ENCODE measurements at regions not wholly inside any gene's neighbourhood (a gene's known extent, or its start where the extent isn't known, plus 50 kb on each side); places are given as distances from the start of the nearest gene placed in this dataset.

DNA sequence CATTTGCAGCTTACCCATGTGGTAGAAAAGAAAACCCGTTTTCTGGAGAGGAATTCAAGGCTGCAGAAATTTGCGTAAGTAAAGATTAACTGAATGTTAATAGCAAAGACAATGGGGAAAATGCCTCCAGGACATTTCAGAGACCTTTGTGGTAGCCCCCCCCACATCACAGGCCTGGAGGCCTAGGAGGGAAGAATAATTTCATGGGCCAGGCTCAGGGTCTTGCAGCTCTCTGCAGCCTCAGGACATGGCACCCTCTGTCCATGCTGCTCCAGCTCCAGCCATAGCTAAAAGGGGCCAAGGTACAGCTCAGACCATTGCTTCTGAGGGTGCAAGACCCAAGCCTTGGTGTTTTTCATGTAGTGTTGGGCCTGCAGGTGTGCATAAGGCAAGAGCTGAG, 92.7 kb upstream of the ZNF678 start:
- Histone ChIP-seq H3K27ac (ENCODE audit: low read length) (no peak overlapping the region), H3K4me3 (ENCODE audit: low read length) (no peak overlapping the region), H3K27me3 (ENCODE audit: insufficient read depth, low read length) (peaks cover 3% of the 10 kb centered on the region; the same call in 1 of the 2 replicates), H3K36me3 (ENCODE audit: insufficient read depth, low read depth, low read length) (no peaks in the 10 kb centered on the region), H3K4me1 (ENCODE audit: insufficient read depth, low read length) (no peaks in the 10 kb centered on the region; the same call in 1 of the 2 replicates), H3K9ac (ENCODE audit: low read depth, low read length) (no peak overlapping the region), H3K9me3 (ENCODE audit: insufficient read depth, low read depth, low read length) (peaks cover 10% of the 10 kb centered on the region)

DNA sequence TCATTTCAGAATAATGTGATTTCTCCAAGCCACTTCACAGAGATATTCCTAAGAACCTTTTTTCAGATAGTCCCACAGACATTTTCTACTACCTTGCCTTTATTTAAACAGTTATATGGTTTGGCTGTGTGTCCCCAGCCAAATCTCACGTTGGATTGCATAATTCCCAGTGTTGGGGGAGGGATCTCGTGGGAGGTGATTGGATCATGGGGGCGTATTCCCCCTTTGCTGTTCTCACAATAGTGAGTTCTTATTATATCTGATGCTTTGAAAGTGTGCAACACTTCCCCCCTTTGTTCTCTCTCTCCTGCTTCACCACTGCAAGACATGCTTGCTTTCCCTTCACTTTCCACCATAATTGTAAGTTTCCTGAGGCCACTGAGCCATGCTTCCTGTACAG, 93.6 kb upstream of the ZNF678 start:
- no peak overlapping the region for H3K27ac ChIP-seq (ENCODE audit: low read length)
- peaks cover 3% of the 10 kb centered on the region; the same call in 1 of the 2 replicates for H3K27me3 ChIP-seq (ENCODE audit: insufficient read depth, low read length)
- H3K9ac ChIP-seq (ENCODE audit: low read depth, low read length), result no peak overlapping the region
- H3K9me3 ChIP-seq (ENCODE audit: insufficient read depth, low read depth, low read length), result peaks cover 10% of the 10 kb centered on the region
- no peaks in the 10 kb centered on the region; the same call in 1 of the 2 replicates for H3K4me1 ChIP-seq (ENCODE audit: insufficient read depth, low read length)
- H3K36me3 ChIP-seq (ENCODE audit: insufficient read depth, low read depth, low read length), result no peaks in the 10 kb centered on the region
- no peak overlapping the region for H3K4me3 ChIP-seq (ENCODE audit: low read length)

DNA sequence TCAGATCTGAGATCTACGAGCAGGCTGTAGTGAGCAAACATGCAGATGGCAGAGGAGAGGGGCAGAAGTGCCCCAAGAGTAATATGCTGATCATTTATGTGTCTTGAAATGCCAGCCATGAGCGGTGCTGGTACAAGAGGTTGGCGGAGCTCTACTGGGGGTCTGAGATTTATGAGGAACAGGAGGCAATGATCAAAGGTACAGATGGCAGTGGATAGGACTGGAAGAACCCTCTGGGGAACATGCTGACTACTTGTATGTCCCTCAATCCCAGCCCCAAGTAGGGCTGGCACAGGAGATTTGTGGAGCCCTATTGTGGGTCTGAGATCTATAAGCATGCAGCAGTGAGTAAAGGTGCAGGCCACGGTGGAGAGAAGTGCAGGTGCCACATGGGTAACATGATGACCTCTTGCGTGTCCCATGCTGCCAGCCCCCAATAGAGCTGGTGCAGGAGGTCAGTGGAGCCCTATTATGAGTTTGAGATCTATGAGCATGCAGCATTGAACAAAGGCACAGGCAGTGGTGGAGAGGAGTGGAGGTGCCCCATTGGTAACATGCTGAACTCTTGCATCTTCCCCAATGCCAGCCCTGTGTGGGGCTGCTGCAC, 97.2 kb upstream of the ZNF678 start:
- Histone ChIP-seq H3K4me3 (ENCODE audit: low read length) (no peak overlapping the region), H3K27ac (ENCODE audit: low read length) (no peak overlapping the region), H3K36me3 (ENCODE audit: insufficient read depth, low read depth, low read length) (no peaks in the 10 kb centered on the region), H3K27me3 (ENCODE audit: insufficient read depth, low read length) (peaks cover 3% of the 10 kb centered on the region; the same call in 1 of the 2 replicates), H3K9ac (ENCODE audit: low read depth, low read length) (no peak overlapping the region), H3K4me1 (ENCODE audit: insufficient read depth, low read length) (no peaks in the 10 kb centered on the region), H3K9me3 (ENCODE audit: insufficient read depth, low read depth, low read length) (peaks cover 6% of the 10 kb centered on the region; the same call in 1 of the 2 replicates)

DNA sequence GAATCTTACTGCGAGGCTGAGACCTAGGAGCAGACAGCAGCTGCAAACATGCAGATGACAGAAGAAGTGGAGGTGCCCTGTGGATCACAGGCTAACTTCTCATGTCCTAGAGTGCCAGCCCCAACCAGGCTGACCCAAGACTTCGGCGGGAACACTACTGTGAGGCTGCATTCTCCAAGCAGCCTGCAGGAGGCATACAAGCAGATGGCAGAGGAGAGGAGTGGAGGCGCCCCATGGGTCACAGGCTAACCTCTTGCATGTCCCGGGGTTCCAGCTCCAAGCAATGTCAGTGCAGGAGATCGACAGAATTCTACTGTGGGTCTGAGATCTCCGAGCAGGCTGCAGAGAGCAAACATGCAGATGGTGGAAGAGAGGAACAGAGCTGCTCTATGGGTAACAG, 98.1 kb upstream of the ZNF678 start:
- no peaks in the 10 kb centered on the region for H3K9me3 ChIP-seq (ENCODE audit: insufficient read depth, low read depth, low read length)
- no peaks in the 10 kb centered on the region for H3K36me3 ChIP-seq (ENCODE audit: insufficient read depth, low read depth, low read length)
- H3K27me3 ChIP-seq (ENCODE audit: insufficient read depth, low read length), result peaks cover 3% of the 10 kb centered on the region; the same call in 1 of the 2 replicates
- no peak overlapping the region for H3K27ac ChIP-seq (ENCODE audit: low read length)
- no peaks in the 10 kb centered on the region for H3K4me1 ChIP-seq (ENCODE audit: insufficient read depth, low read length)
- no peak overlapping the region for H3K4me3 ChIP-seq (ENCODE audit: low read length)
- H3K9ac ChIP-seq (ENCODE audit: low read depth, low read length), result no peak overlapping the region

DNA sequence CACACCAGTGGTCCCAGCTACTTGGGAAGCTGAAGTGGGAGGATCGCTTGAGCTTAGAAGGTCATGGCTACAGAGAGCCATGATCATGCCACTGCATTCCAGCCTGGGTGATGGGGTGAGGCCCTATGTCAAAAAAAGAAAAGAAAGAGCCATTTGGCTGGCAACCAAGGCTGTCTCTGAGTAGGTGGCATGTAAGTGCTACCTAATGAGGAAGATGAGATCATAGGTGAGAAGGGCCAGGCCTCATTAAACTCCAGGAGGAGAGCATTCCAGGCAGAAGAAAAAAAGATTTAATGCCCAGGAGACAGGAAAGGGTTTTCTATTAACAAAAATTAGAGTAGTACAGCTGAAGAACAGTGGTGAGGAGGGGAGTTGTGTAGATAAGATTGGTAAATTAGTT, 103.4 kb upstream of the ZNF678 start:
- Histone ChIP-seq H3K36me3 (ENCODE audit: insufficient read depth, low read depth, low read length) (no peaks in the 10 kb centered on the region), H3K4me1 (ENCODE audit: insufficient read depth, low read length) (no peaks in the 10 kb centered on the region), H3K9ac (ENCODE audit: low read depth, low read length) (no peak overlapping the region), H3K27me3 (ENCODE audit: insufficient read depth, low read length) (no peaks in the 10 kb centered on the region), H3K27ac (ENCODE audit: low read length) (no peak overlapping the region), H3K4me3 (ENCODE audit: low read length) (no peak overlapping the region), H3K9me3 (ENCODE audit: insufficient read depth, low read depth, low read length) (no peaks in the 10 kb centered on the region)

DNA sequence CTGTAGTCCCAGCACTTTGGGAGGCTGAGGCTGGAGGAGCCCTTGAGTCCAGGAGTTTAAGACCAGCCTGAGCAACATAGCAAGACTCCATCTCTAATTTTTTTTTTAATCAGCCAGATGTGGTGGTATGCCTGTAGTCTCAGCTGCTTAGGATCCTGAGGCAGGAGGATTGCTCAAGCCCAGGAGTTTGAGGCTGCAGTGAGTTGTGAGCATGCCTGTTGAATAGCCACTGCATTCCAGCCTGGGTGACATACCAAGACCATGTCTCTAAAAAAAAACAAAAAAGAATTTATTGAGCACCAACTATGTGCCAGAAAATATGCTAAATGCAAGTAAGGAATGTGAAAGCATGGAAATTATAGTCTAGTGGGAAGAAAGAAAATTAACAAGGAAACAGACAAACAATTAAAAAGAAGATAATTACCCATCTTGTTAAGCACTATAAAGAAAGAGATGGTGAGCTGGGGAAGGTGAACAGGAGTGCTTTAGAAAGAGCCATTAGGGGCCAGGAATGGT, 104.0 kb upstream of the ZNF678 start:
- Histone ChIP-seq H3K27me3 (ENCODE audit: insufficient read depth, low read length) (no peaks in the 10 kb centered on the region), H3K4me3 (ENCODE audit: low read length) (no peak overlapping the region), H3K36me3 (ENCODE audit: insufficient read depth, low read depth, low read length) (no peaks in the 10 kb centered on the region), H3K4me1 (ENCODE audit: insufficient read depth, low read length) (no peaks in the 10 kb centered on the region), H3K9me3 (ENCODE audit: insufficient read depth, low read depth, low read length) (no peaks in the 10 kb centered on the region), H3K27ac (ENCODE audit: low read length) (no peak overlapping the region), H3K9ac (ENCODE audit: low read depth, low read length) (no peak overlapping the region)

DNA sequence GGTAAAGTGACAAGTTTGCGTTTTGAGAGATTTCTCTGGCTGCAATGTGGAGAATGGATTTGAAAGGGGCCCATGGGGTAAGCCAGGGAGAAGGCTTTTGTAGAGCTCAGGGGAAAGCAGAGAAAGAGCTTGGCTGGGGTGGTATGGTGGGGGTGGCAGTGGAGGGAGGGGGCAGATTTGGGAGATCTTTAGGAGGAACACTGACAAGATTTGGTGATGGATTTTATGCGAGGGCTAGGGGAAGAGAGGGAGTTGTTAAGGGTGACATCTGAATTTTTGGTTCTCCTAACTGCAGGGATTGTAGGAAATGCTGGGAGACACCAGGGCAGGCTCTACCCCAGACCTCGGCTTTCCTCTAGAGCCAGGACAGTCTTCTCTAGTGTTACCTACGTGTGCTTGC, 108.7 kb upstream of the ZNF678 start:
- no peak overlapping the region for H3K4me3 ChIP-seq (ENCODE audit: low read length)
- H3K9me3 ChIP-seq (ENCODE audit: insufficient read depth, low read depth, low read length), result no peaks in the 10 kb centered on the region
- no peaks in the 10 kb centered on the region for H3K36me3 ChIP-seq (ENCODE audit: insufficient read depth, low read depth, low read length)
- no peaks in the 10 kb centered on the region for H3K27me3 ChIP-seq (ENCODE audit: insufficient read depth, low read length)
- H3K9ac ChIP-seq (ENCODE audit: low read depth, low read length), result no peak overlapping the region
- no peak overlapping the region for H3K27ac ChIP-seq (ENCODE audit: low read length)
- H3K4me1 ChIP-seq (ENCODE audit: insufficient read depth, low read length), result no peaks in the 10 kb centered on the region

DNA sequence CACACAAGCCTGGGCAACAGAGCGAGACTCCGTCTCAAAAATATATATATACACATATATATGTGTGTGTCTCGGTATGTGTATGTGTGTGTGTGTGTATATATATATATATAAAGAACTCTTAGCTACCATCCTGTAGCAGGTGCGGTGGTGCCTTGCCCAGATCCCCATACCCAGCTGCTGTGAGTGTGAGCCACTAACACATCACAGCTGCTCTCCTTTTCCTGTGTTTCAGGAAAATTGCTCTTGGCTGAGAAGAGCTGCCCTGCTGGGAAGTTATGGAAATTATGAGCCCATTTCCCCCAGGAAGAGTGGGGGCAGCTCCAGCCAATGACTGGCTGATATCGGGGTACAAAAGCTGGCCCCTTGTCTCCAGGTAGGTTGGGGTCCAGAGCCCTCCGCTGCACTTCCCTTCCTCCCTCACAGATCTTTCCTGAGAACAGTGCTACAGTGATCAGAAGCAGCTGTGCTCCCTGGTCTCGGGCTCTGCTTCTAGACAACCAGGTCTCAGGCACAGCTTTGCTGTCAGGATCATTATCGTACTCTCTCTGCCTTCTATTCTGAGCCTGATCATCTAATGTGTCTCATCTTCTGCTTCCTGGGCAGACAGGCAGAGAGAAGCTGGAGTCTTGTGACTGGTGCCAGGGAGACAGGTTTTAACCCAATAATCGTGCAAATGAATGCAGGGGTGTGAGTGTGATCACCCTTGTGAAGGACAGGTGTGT, 109.6 kb upstream of the ZNF678 start:
- H3K27me3 ChIP-seq (ENCODE audit: insufficient read depth, low read length), result no peaks in the 10 kb centered on the region
- H3K9ac ChIP-seq (ENCODE audit: low read depth, low read length), result no peak overlapping the region

DNA sequence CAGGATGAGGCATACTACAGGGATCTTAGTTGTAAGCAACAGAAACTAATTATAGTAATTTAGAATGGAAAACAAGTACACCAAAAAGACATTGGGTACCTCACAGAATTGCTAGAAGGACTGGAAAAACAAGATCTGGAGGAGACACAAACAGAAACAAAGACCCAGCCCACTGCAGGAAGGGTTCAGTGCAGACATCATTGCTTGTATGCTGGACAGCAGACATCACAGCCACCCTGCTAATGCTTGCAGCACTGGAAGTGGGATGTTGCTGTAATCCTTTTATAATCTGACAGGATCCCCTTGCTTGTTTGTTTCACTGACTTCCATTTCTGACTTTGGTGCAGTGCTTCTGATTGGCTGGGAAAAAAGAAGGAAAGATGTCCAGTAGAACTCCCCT, 111.4 kb upstream of the ZNF678 start:
- no peaks in the 10 kb centered on the region for H3K4me1 ChIP-seq (ENCODE audit: insufficient read depth, low read length)
- H3K9ac ChIP-seq (ENCODE audit: low read depth, low read length), result no peak overlapping the region
- H3K27me3 ChIP-seq (ENCODE audit: insufficient read depth, low read length), result no peaks in the 10 kb centered on the region
- no peaks in the 10 kb centered on the region for H3K9me3 ChIP-seq (ENCODE audit: insufficient read depth, low read depth, low read length)
- no peak overlapping the region for H3K4me3 ChIP-seq (ENCODE audit: low read length)
- H3K36me3 ChIP-seq (ENCODE audit: insufficient read depth, low read depth, low read length), result no peaks in the 10 kb centered on the region
- no peak overlapping the region for H3K27ac ChIP-seq (ENCODE audit: low read length)

More for the DNA sequence above, 109.6 kb upstream of the ZNF678 start:
- no peak overlapping the region for H3K4me3 ChIP-seq (ENCODE audit: low read length)
- H3K27ac ChIP-seq (ENCODE audit: low read length), result no peak overlapping the region
- H3K4me1 ChIP-seq (ENCODE audit: insufficient read depth, low read length), result no peaks in the 10 kb centered on the region
- H3K36me3 ChIP-seq (ENCODE audit: insufficient read depth, low read depth, low read length), result no peaks in the 10 kb centered on the region
- H3K9me3 ChIP-seq (ENCODE audit: insufficient read depth, low read depth, low read length), result no peaks in the 10 kb centered on the region

DNA sequence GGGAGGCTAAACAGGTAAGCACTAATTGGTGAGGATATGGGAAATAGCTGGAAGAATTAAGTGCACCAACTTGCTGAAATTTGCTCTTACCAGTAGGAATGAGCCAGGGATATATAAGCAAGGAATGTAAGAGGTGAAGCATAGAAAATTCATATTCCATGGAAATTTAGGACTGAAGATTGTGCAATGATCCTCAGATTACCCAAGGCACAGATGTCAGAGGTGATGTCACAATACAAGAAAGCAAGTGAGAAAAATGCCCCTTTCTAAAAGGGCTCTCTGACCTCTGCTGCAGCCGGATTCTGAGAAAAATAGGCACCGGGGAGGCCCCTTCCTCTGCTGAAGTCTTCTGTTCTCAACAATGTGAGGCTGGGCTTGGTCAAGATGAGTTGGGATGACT, 112.3 kb upstream of the ZNF678 start:
- Histone ChIP-seq H3K36me3 (ENCODE audit: insufficient read depth, low read depth, low read length) (no peaks in the 10 kb centered on the region), H3K4me3 (ENCODE audit: low read length) (no peak overlapping the region), H3K27me3 (ENCODE audit: insufficient read depth, low read length) (no peaks in the 10 kb centered on the region), H3K9me3 (ENCODE audit: insufficient read depth, low read depth, low read length) (no peaks in the 10 kb centered on the region), H3K4me1 (ENCODE audit: insufficient read depth, low read length) (no peaks in the 10 kb centered on the region), H3K27ac (ENCODE audit: low read length) (no peak overlapping the region), H3K9ac (ENCODE audit: low read depth, low read length) (no peak overlapping the region)

DNA sequence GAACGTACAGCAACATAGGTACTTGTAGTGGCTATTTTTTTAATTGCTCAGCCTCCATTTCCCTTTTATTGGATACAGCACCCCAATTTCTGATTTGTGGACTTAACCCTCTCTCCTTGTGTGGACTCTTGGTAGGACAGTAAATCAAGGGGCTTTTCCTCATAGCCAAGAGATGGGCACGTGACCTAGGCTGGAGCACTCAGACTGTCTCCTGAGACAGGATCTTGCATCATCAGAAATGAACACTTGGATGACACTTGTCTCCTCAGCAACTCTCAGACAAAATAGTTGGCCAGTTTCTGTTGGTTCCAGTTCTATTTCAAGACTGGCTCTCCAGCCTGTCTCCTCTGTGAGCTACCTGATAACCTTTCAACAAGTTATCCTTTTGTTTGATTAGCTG, 112.9 kb upstream of the ZNF678 start:
- no peak overlapping the region for H3K27ac ChIP-seq (ENCODE audit: low read length)
- no peaks in the 10 kb centered on the region for H3K36me3 ChIP-seq (ENCODE audit: insufficient read depth, low read depth, low read length)
- no peak overlapping the region for H3K9ac ChIP-seq (ENCODE audit: low read depth, low read length)
- no peaks in the 10 kb centered on the region for H3K4me1 ChIP-seq (ENCODE audit: insufficient read depth, low read length)
- no peaks in the 10 kb centered on the region for H3K9me3 ChIP-seq (ENCODE audit: insufficient read depth, low read depth, low read length)
- H3K4me3 ChIP-seq (ENCODE audit: low read length), result no peak overlapping the region
- no peaks in the 10 kb centered on the region for H3K27me3 ChIP-seq (ENCODE audit: insufficient read depth, low read length)
